HG03565 (cell line): ENCODE measurements at regions not wholly inside any gene's neighbourhood (a gene's known extent, or its start where the extent isn't known, plus 50 kb on each side); places are given as distances from the start of the nearest gene placed in this dataset.

Experiments
- ATAC-seq: cut with Tn5 transposase; IDR thresholded peaks from one replicate; pipeline ENCODE4 v1.9.1; 2021; ENCODE audit warnings: mild to moderate bottlenecking, moderate library complexity; ENCODE audit not compliant: unreplicated experiment

DNA sequence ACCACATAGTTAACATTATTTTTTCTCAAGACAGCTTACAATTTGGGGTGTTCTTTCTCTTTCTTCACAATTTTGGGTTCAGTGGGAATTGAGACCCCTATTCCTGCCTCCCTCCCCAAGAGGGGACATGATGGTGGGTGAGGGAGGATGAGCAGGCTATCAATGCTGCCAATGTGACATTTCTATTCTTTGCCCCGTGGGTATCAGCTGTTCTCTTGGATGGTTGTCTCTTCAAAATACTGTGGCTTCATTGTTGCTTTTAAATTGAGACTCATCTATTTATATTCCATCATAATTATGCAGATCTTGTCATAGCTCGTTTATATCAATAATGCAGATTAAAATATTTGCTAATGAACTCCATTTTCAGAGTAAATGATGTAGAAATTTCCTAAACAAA, 56.5 kb upstream of the ANO4 start:
- ATAC-seq, result no peak

DNA sequence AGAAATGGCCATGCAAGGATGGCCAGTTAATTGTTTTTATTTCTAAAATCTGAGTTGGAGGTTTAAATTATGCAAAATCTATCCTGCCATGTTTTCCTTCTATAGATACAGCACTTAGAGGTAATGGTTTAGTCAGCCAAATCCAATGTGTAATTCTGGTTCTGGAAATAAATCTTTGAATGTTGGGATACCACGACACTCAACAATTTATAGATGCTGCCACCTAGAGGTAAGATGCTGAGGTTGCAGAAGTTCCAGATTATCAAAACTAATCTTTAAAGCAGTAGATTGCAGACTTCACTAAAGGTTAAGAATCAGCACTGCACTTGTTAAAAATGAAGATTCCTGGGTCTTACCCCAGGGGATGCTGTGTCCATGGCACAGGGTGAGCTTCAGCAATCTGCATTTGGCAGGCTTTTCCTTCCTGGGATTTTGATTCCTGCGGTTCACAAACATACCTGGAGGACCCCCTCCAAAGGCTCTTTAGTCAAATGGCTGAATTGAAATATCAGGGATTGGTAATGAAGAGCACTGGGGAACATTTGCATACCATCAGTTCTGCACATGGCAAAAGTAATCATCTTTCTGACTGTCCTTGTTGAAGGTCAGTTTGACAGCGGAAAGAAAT, 53.4 kb upstream of the ANO4 start:
- ATAC-seq, result no peak

- no peak for ATAC-seq
These were observed 51.5 kb upstream of the ANO4 start for GRCh38 chr12:100743060-100743459.
